ENCODE measurements at regions not wholly inside any gene's neighbourhood (a gene's known extent, or its start where the extent isn't known, plus 50 kb on each side); places are given as distances from the start of the nearest gene placed in this dataset.

DNA sequence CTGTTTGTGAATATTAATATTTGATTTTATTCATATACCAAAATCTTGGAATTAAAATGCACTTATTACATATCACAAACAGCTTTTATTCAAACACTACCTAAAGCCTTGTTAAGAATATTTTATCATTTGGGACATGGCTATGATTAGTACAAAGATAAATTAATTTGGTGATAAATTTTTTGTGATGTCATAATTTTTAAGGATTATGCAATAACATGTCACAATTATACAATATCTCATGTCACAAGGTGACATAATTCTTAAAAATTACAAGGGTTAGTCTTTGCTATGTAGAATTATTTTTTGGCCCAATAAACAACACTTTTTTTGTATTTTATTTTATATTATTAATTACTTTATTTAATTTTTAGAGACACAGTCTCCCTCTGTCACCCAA is 113.7 kb downstream of the TMTC3 start:
- no peak overlapping the region for H3K4me3 ChIP-seq (ENCODE audit: low read length)
- no peak overlapping the region for H3K27ac Mint-ChIP-seq
- H3K27me3 Mint-ChIP-seq (ENCODE audit: insufficient read depth) = no peaks in the 10 kb centered on the region
- H3K4me1 ChIP-seq (ENCODE audit: control insufficient read depth, insufficient read depth, low read length) = no peaks in the 10 kb centered on the region
- no peaks in the 10 kb centered on the region for H3K4me1 Mint-ChIP-seq
- H3K9me3 Mint-ChIP-seq = no peaks in the 10 kb centered on the region
- H3K27ac ChIP-seq (ENCODE audit: low read depth, low read length) = no peak overlapping the region
- no peaks in the 10 kb centered on the region for H3K36me3 Mint-ChIP-seq (ENCODE audit: low read depth)
- no peak overlapping the region for H3K4me3 Mint-ChIP-seq
- no peaks in the 10 kb centered on the region for H3K36me3 ChIP-seq (ENCODE audit: control insufficient read depth, insufficient read depth, low read length)
- H3K27me3 ChIP-seq (ENCODE audit: control insufficient read depth, insufficient read depth, low read length, poor library complexity, severe bottlenecking) = no peaks in the 10 kb centered on the region
- TF ChIP-seq, protein P1, sequence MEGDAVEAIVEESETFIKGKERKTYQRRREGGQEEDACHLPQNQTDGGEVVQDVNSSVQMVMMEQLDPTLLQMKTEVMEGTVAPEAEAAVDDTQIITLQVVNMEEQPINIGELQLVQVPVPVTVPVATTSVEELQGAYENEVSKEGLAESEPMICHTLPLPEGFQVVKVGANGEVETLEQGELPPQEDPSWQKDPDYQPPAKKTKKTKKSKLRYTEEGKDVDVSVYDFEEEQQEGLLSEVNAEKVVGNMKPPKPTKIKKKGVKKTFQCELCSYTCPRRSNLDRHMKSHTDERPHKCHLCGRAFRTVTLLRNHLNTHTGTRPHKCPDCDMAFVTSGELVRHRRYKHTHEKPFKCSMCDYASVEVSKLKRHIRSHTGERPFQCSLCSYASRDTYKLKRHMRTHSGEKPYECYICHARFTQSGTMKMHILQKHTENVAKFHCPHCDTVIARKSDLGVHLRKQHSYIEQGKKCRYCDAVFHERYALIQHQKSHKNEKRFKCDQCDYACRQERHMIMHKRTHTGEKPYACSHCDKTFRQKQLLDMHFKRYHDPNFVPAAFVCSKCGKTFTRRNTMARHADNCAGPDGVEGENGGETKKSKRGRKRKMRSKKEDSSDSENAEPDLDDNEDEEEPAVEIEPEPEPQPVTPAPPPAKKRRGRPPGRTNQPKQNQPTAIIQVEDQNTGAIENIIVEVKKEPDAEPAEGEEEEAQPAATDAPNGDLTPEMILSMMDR (conservative IDR thresholded peaks at IDR 0.05) = no peak
- DNase-seq = no peak
- H3K9ac ChIP-seq (ENCODE audit: extremely low read depth, low read length, poor library complexity, severe bottlenecking) = no peak overlapping the region
- no peaks in the 10 kb centered on the region for H3K9me3 ChIP-seq (ENCODE audit: control insufficient read depth, low read length)

GRCh38 chr12:88258396-88258795 is 116.3 kb downstream of the TMTC3 start:
- H3K36me3 Mint-ChIP-seq (ENCODE audit: low read depth) = no peaks in the 10 kb centered on the region
- H3K4me3 Mint-ChIP-seq = no peak overlapping the region
- TF ChIP-seq, protein P1 (conservative IDR thresholded peaks at IDR 0.05) = no peak
- Histone ChIP-seq H3K27ac (ENCODE audit: low read depth, low read length) (no peak overlapping the region), H3K4me3 (ENCODE audit: low read length) (no peak overlapping the region), H3K9ac (ENCODE audit: extremely low read depth, low read length, poor library complexity, severe bottlenecking) (no peak overlapping the region), H3K27me3 (ENCODE audit: control insufficient read depth, insufficient read depth, low read length, poor library complexity, severe bottlenecking) (no peaks in the 10 kb centered on the region), H3K9me3 (ENCODE audit: control insufficient read depth, low read length) (no peaks in the 10 kb centered on the region), H3K36me3 (ENCODE audit: control insufficient read depth, insufficient read depth, low read length) (no peaks in the 10 kb centered on the region), H3K4me1 (ENCODE audit: control insufficient read depth, insufficient read depth, low read length) (no peaks in the 10 kb centered on the region)
- H3K9me3 Mint-ChIP-seq = no peaks in the 10 kb centered on the region
- no peaks in the 10 kb centered on the region for H3K27me3 Mint-ChIP-seq (ENCODE audit: insufficient read depth)
- DNase-seq = no peak
- no peak overlapping the region for H3K27ac Mint-ChIP-seq
- 91 to 100% methylated on average over 1 to 2 of the region's 2 CpGs for WGBS, 2 experiments (ENCODE audit: insufficient coverage in 1 of 2, insufficient read length in 1 of 2)
- no peaks in the 10 kb centered on the region for H3K4me1 Mint-ChIP-seq

DNA sequence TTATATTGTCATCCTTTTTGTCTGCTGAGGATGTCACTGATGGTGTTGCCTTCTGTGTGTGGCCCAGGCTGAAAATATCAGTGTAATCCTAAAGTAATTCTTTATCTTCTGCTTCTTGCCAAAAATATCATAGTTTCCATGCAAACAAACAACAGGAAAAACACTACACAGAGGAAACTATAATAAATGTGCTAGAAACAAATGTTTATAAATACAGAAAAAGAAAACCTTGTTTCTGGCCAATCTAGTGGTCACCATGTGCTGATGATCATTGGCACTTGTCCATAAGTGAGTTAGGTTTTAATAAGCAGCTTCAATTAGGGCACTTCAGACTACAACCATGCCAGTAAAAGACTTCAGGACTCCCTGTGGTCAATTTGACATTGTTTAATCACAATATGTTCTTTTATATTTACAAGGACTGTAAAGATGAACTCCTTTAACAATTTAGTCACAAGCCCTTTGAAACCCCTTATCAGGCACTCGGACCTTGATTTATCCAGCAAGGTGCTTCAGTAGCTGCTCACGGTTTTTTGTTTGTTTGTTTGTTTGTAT is 124.8 kb downstream of the TMTC3 start:
- no peak overlapping the region for H3K27ac ChIP-seq (ENCODE audit: low read depth, low read length)
- H3K4me3 ChIP-seq (ENCODE audit: low read length) = no peak overlapping the region
- peaks cover 5% of the 10 kb centered on the region for H3K9me3 ChIP-seq (ENCODE audit: control insufficient read depth, low read length)
- no peak for DNase-seq
- no peaks in the 10 kb centered on the region for H3K4me1 ChIP-seq (ENCODE audit: control insufficient read depth, insufficient read depth, low read length)
- no peaks in the 10 kb centered on the region for H3K36me3 Mint-ChIP-seq (ENCODE audit: low read depth)
- H3K4me3 Mint-ChIP-seq = no peak overlapping the region
- H3K27ac Mint-ChIP-seq = no peak overlapping the region
- H3K9ac ChIP-seq (ENCODE audit: extremely low read depth, low read length, poor library complexity, severe bottlenecking) = no peak overlapping the region
- H3K36me3 ChIP-seq (ENCODE audit: control insufficient read depth, insufficient read depth, low read length) = no peaks in the 10 kb centered on the region
- WGBS, 2 experiments (ENCODE audit: insufficient coverage in 1 of 2, insufficient read length in 1 of 2) = 83% methylated on average over 1 of the region's 2 CpGs; no CpG with 5 or more reads in 1 of the 2 experiments
- H3K27me3 Mint-ChIP-seq (ENCODE audit: insufficient read depth) = no peaks in the 10 kb centered on the region
- no peaks in the 10 kb centered on the region for H3K4me1 Mint-ChIP-seq
- no peaks in the 10 kb centered on the region for H3K27me3 ChIP-seq (ENCODE audit: control insufficient read depth, insufficient read depth, low read length, poor library complexity, severe bottlenecking)
- H3K9me3 Mint-ChIP-seq = no peaks in the 10 kb centered on the region
- TF ChIP-seq, protein P1 (conservative IDR thresholded peaks at IDR 0.05) = no peak

Data from endodermal cell (in vitro differentiated cells).